ENCODE measurements at regions not wholly inside any gene's neighbourhood (a gene's known extent, or its start where the extent isn't known, plus 50 kb on each side); places are given as distances from the start of the nearest gene placed in this dataset.

DNA sequence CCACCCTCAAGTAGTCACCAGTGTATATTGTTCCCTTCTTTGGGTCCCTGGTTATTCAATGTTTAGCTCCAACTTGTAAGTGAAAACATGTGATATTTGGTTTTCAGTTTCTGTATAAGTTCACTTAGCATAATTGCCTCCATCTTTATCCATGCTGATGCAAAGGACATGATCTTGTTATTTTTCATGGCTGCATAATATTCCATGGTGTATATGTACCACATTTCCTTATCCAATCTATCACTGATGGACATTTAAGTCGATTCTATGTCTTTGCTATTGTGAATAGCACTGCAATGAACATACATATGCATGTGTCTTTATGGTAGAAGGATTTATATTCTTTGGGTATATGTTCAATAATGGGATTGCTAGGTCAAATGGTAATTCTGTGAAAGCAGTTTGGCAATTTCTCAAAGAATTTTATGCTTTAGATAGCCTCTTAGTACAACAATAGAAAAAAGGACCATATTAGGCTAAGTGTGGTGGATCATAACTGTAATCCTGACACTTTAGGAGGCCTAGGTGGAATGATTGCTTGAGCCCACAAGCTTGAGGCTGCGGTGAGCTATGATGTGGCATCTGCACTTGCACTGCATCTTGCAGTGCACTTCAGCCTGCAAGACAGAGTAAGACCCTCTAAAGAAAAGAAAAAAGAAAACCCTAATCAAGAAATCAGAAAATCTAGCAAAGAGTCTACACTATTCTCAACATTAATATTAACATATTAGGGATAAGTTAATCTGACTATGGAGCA, 468.5 kb upstream of the FAT3 start:
- TF ChIP-seq EP300 (IDR thresholded peaks at IDR 0.05; ENCODE audit: borderline replicate concordance) (no peak), TAF1 (IDR thresholded peaks at IDR 0.05; ENCODE audit: low read depth) (no peak), RAD21 (IDR thresholded peaks at IDR 0.05; ENCODE audit: low read depth) (no peak), FOXM1 (IDR thresholded peaks at IDR 0.05; ENCODE audit: borderline replicate concordance, low read depth) (no peak), CEBPB (IDR thresholded peaks at IDR 0.05) (no peak), ZBTB7A (IDR thresholded peaks at IDR 0.05; ENCODE audit: low read depth) (no peak), YY1 (IDR thresholded peaks at IDR 0.05; ENCODE audit: low read depth) (no peak), CREB1 (IDR thresholded peaks at IDR 0.05; ENCODE audit: low read depth) (no peak), TCF12 (IDR thresholded peaks at IDR 0.05; ENCODE audit: low read depth) (no peak), EGR1 (IDR thresholded peaks at IDR 0.05) (no peak)
- TF ChIP-seq, protein P1, sequence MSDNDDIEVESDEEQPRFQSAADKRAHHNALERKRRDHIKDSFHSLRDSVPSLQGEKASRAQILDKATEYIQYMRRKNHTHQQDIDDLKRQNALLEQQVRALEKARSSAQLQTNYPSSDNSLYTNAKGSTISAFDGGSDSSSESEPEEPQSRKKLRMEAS (IDR thresholded peaks at IDR 0.05), result no peak
- TF ChIP-seq, protein P2, sequence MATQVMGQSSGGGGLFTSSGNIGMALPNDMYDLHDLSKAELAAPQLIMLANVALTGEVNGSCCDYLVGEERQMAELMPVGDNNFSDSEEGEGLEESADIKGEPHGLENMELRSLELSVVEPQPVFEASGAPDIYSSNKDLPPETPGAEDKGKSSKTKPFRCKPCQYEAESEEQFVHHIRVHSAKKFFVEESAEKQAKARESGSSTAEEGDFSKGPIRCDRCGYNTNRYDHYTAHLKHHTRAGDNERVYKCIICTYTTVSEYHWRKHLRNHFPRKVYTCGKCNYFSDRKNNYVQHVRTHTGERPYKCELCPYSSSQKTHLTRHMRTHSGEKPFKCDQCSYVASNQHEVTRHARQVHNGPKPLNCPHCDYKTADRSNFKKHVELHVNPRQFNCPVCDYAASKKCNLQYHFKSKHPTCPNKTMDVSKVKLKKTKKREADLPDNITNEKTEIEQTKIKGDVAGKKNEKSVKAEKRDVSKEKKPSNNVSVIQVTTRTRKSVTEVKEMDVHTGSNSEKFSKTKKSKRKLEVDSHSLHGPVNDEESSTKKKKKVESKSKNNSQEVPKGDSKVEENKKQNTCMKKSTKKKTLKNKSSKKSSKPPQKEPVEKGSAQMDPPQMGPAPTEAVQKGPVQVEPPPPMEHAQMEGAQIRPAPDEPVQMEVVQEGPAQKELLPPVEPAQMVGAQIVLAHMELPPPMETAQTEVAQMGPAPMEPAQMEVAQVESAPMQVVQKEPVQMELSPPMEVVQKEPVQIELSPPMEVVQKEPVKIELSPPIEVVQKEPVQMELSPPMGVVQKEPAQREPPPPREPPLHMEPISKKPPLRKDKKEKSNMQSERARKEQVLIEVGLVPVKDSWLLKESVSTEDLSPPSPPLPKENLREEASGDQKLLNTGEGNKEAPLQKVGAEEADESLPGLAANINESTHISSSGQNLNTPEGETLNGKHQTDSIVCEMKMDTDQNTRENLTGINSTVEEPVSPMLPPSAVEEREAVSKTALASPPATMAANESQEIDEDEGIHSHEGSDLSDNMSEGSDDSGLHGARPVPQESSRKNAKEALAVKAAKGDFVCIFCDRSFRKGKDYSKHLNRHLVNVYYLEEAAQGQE (IDR thresholded peaks at IDR 0.05; ENCODE audit: low read depth), result no peak

All from Ishikawa (cell line).